LNCaP clone FGC (cell line): ENCODE measurements at regions not wholly inside any gene's neighbourhood (a gene's known extent, or its start where the extent isn't known, plus 50 kb on each side); places are given as distances from the start of the nearest gene placed in this dataset.

Experiments
- DNase-seq: peaks from one replicate; pipeline ENCODE4 v3.0.0-alpha.2; 2011; ENCODE audit warnings: low read depth
- H3K4me3 ChIP-seq: 2 replicates; pipeline ENCODE4 v1.5.1; 2011; ENCODE audit warnings: mild to moderate bottlenecking, low read depth, low read length, control low read depth
- CTCF ChIP-seq: IDR thresholded peaks from 2 replicates; pipeline ENCODE4 v1.5.1; 2012; ENCODE audit warnings: mild to moderate bottlenecking; ENCODE audit not compliant: control insufficient read depth, insufficient read depth; ENCODE audit errors: extremely low read depth

GRCh38 chr10:108005627-108006026 is 841.1 kb upstream of the SORCS1 start:
- no peak for TF ChIP-seq CTCF
- H3K4me3 ChIP-seq = no peak overlapping the region
- no peak for DNase-seq

- no peak overlapping the region for H3K4me3 ChIP-seq
- no peak for TF ChIP-seq CTCF
- DNase-seq = no peak
Observed at GRCh38 chr10:108003576-108003975, 839.1 kb upstream of the SORCS1 start.

GRCh38 chr10:108003061-108003460 is 838.6 kb upstream of the SORCS1 start:
- TF ChIP-seq CTCF = no peak
- DNase-seq = no peak
- no peak overlapping the region for H3K4me3 ChIP-seq

- DNase-seq = no peak
- no peak for TF ChIP-seq CTCF
- H3K4me3 ChIP-seq = no peak overlapping the region
Observed at GRCh38 chr10:108000365-108000764, 835.9 kb upstream of the SORCS1 start.

- no peak for DNase-seq
- H3K4me3 ChIP-seq = no peak overlapping the region
- no peak for TF ChIP-seq CTCF
Observed at GRCh38 chr10:107994621-107995270, 830.2 kb upstream of the SORCS1 start.

- TF ChIP-seq CTCF = no peak
- no peak for DNase-seq
- H3K4me3 ChIP-seq = no peak overlapping the region
Observed at GRCh38 chr10:107986571-107986970, 822.1 kb upstream of the SORCS1 start.

GRCh38 chr10:107984581-107984980 is 820.1 kb upstream of the SORCS1 start:
- no peak for DNase-seq
- no peak overlapping the region for H3K4me3 ChIP-seq
- TF ChIP-seq CTCF = no peak
